WERI-Rb-1 (cell line): ENCODE measurements at regions not wholly inside any gene's neighbourhood (a gene's known extent, or its start where the extent isn't known, plus 50 kb on each side); places are given as distances from the start of the nearest gene placed in this dataset.

Experiments used
- DNase-seq: peaks from one replicate; pipeline ENCODE4 v3.0.0-alpha.2; 2020
- H3K27ac ChIP-seq: fragments of 250-450 bp; sonication (Bioruptor Pico); 2 replicates; pipeline ENCODE4 v1.5.1; 2020; ENCODE audit warnings: mild to moderate bottlenecking, moderate library complexity
- H3K27me3 ChIP-seq: fragments of 250-450 bp; sonication (Bioruptor Pico); 2 replicates; pipeline ENCODE4 v1.5.1; 2021; ENCODE audit warnings: mild to moderate bottlenecking, low read depth, moderate library complexity; ENCODE audit not compliant: insufficient read depth, severe bottlenecking
- H3K36me3 ChIP-seq: fragments of 250-450 bp; sonication (Bioruptor Pico); 2 replicates; pipeline ENCODE4 v1.5.1; 2020; ENCODE audit warnings: mild to moderate bottlenecking, moderate library complexity
- H3K4me3 ChIP-seq: 2 replicates; pipeline ENCODE4 v1.5.1; 2011; ENCODE audit warnings: low read depth, mild to moderate bottlenecking, control low read depth, low read length
- H3K9me3 ChIP-seq: fragments of 250-450 bp; sonication (Bioruptor Pico); 2 replicates; pipeline ENCODE4 v1.5.1; 2021; ENCODE audit warnings: mild to moderate bottlenecking, moderate library complexity; ENCODE audit not compliant: severe bottlenecking
- TF ChIP-seq, protein P1 (sequence below): IDR thresholded peaks from 2 replicates; pipeline ENCODE4 v1.5.1; 2011; ENCODE audit warnings: low read depth, mild to moderate bottlenecking, control low read depth, inconsistent platforms, low read length

DNA sequence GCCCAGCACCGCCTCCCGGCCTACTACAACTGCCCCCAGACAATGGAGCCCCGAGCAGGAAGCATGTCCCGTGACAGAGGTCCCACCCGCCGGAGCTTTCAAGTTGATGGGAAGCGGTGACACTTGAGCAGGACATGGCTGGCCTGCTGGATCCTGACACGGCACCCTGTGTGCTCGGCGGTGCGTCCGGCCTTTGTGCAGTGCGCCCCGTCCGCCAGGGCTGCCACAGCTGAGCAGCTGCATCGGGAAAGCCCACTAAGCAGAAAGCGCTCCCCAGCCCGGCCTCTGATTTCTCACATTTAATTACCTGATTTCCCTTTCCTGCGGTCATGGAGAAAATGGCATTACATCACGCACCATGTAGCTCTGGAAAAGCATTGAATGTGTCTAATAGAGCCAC, 611.9 kb downstream of the IRX1 start:
- Histone ChIP-seq H3K36me3 (no peaks in the 10 kb centered on the region), H3K27me3 (no peaks in the 10 kb centered on the region), H3K4me3 (no peak overlapping the region), H3K9me3 (no peaks in the 10 kb centered on the region), H3K27ac (peak overlapping the region; percentile 3; the same call in 1 of the 2 replicates)
- no peak for DNase-seq
- TF ChIP-seq, protein P1, sequence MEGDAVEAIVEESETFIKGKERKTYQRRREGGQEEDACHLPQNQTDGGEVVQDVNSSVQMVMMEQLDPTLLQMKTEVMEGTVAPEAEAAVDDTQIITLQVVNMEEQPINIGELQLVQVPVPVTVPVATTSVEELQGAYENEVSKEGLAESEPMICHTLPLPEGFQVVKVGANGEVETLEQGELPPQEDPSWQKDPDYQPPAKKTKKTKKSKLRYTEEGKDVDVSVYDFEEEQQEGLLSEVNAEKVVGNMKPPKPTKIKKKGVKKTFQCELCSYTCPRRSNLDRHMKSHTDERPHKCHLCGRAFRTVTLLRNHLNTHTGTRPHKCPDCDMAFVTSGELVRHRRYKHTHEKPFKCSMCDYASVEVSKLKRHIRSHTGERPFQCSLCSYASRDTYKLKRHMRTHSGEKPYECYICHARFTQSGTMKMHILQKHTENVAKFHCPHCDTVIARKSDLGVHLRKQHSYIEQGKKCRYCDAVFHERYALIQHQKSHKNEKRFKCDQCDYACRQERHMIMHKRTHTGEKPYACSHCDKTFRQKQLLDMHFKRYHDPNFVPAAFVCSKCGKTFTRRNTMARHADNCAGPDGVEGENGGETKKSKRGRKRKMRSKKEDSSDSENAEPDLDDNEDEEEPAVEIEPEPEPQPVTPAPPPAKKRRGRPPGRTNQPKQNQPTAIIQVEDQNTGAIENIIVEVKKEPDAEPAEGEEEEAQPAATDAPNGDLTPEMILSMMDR: no peak

DNA sequence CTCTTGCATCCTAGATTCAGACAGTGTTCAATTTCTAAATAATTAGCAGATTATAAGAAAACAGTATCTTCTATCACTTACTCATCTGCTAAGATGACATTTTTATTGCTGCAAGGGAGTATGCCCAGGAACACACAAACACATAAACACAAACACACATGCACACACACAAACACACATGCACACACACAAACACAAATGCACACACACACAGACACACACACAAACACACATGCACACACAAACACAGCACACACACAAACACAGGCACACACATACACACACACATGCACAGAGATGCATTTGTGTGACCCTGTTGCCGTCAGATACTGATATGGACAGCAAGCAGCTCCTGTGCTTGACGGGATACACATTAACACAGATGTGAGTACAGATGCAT, 612.9 kb downstream of the IRX1 start:
- DNase-seq: no peak
- Histone ChIP-seq H3K27me3 (no peaks in the 10 kb centered on the region), H3K4me3 (no peak overlapping the region), H3K36me3 (no peaks in the 10 kb centered on the region), H3K9me3 (no peaks in the 10 kb centered on the region), H3K27ac (no peak overlapping the region)
- TF ChIP-seq, protein P1: no peak

- DNase-seq: no peak
- no peaks in the 10 kb centered on the region for H3K27me3 ChIP-seq
- H3K4me3 ChIP-seq: no peak overlapping the region
- H3K27ac ChIP-seq: no peak overlapping the region
- no peaks in the 10 kb centered on the region for H3K36me3 ChIP-seq
- TF ChIP-seq, protein P1: no peak
- no peaks in the 10 kb centered on the region for H3K9me3 ChIP-seq
Observed at GRCh38 chr5:4208996-4209395, 613.4 kb downstream of the IRX1 start.

DNA sequence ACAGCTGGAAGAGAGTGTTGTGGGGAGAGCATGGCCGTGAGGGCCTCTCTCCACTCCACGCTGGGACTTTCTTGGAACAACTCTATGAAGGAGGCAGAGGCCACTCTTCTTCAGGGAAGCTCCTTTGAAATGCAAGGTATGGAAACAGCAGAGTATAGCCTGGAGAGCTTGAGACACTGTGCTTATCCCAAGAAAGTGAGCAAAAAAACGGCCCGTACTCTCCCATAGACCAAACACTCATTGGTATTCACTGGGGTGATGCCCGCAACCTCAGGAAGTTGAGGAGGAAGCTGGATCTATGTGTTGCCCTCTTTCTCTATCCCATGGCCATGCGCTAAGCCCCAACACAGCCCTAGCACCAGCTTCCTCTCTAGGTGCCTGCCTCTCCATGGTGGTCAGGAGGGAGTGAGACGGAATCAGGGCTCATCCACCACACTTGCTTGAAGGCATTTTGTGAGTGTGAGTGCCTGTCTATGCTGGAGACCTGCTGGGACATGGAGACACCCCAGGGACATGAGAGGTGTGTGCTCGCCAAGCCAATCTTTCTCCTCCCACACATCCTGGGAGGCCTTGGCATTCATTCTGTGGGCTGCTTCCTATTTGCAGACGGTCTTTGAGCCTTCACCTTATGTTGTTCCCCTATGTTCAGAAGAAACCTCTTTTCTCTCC, 616.6 kb downstream of the IRX1 start:
- no peak for DNase-seq
- H3K36me3 ChIP-seq: no peaks in the 10 kb centered on the region
- H3K27ac ChIP-seq: no peak overlapping the region; the same call in 1 of the 2 replicates
- TF ChIP-seq, protein P1: no peak
- H3K4me3 ChIP-seq: no peak overlapping the region
- H3K9me3 ChIP-seq: no peaks in the 10 kb centered on the region
- H3K27me3 ChIP-seq: no peaks in the 10 kb centered on the region

- Histone ChIP-seq H3K27ac (peak overlapping the region; percentile 61), H3K27me3 (no peaks in the 10 kb centered on the region), H3K9me3 (no peaks in the 10 kb centered on the region), H3K4me3 (peak overlapping the region; percentile 13), H3K36me3 (no peaks in the 10 kb centered on the region)
- DNase-seq: peak; percentile 65
- TF ChIP-seq, protein P1: no peak
Observed at GRCh38 chr5:4212981-4213819, 617.6 kb downstream of the IRX1 start.
